GM21381 (cell line): ENCODE measurements at regions not wholly inside any gene's neighbourhood (a gene's known extent, or its start where the extent isn't known, plus 50 kb on each side); places are given as distances from the start of the nearest gene placed in this dataset.

Experiments
- ATAC-seq: cut with Tn5 transposase; IDR thresholded peaks from one replicate; pipeline ENCODE4 v1.9.1; 2021; ENCODE audit warnings: mild to moderate bottlenecking, moderate library complexity; ENCODE audit not compliant: unreplicated experiment

- ATAC-seq: no peak
These were observed 123.8 kb upstream of the PRPS1L1 start for GRCh38 chr7:18151422-18151821.

GRCh38 chr7:18153183-18153748 lies 125.6 kb upstream of the PRPS1L1 start:
- ATAC-seq: no peak

- ATAC-seq: no peak
These were observed 127.1 kb upstream of the PRPS1L1 start for GRCh38 chr7:18154726-18155125.

GRCh38 chr7:18157233-18157632 lies 129.6 kb upstream of the PRPS1L1 start:
- ATAC-seq: no peak

- no peak for ATAC-seq
These were observed 135.0 kb upstream of the PRPS1L1 start for GRCh38 chr7:18162657-18163056.

- no peak for ATAC-seq
These were observed 135.4 kb upstream of the PRPS1L1 start for GRCh38 chr7:18163091-18163490.

GRCh38 chr7:18165166-18165565 lies 137.5 kb upstream of the PRPS1L1 start:
- ATAC-seq: no peak

- ATAC-seq: no peak
These were observed 138.4 kb upstream of the PRPS1L1 start for GRCh38 chr7:18166002-18166401.

- no peak for ATAC-seq
These were observed 140.2 kb upstream of the PRPS1L1 start for GRCh38 chr7:18167815-18168214.

- ATAC-seq: no peak
These were observed 147.3 kb upstream of the PRPS1L1 start for GRCh38 chr7:18174996-18175395.

GRCh38 chr7:18175801-18176450 lies 148.3 kb upstream of the PRPS1L1 start:
- ATAC-seq: no peak

GRCh38 chr7:18177129-18177814 lies 149.6 kb upstream of the PRPS1L1 start:
- no peak for ATAC-seq

- peak; percentile 87 for ATAC-seq
These were observed 150.4 kb upstream of the PRPS1L1 start for GRCh38 chr7:18177815-18178660.

- no peak for ATAC-seq
These were observed 151.4 kb upstream of the PRPS1L1 start for GRCh38 chr7:18179093-18179492.

- ATAC-seq: no peak
These were observed 153.0 kb upstream of the PRPS1L1 start for GRCh38 chr7:18180685-18181084.

GRCh38 chr7:18189500-18190126 lies 162.0 kb upstream of the PRPS1L1 start:
- no peak for ATAC-seq

- ATAC-seq: no peak
These were observed 163.7 kb upstream of the PRPS1L1 start for GRCh38 chr7:18191341-18191740.

GRCh38 chr7:18191862-18192625 lies 164.4 kb upstream of the PRPS1L1 start:
- ATAC-seq: no peak

GRCh38 chr7:18194616-18195015 lies 167.0 kb upstream of the PRPS1L1 start:
- no peak for ATAC-seq

- ATAC-seq: no peak
These were observed 169.0 kb upstream of the PRPS1L1 start for GRCh38 chr7:18196638-18197037.
